Adrenal gland (tissue), 5 donors: ENCODE measurements at regions not wholly inside any gene's neighbourhood (a gene's known extent, or its start where the extent isn't known, plus 50 kb on each side); places are given as distances from the start of the nearest gene placed in this dataset.

ENCODE experiments used
- POLR2A ChIP-seq, 2 donors: fragments of 450-650 bp; IDR thresholded peaks; one replicate each; pipeline ENCODE4 v1.6.1; 2017; ENCODE audit warnings: antibody characterized with exemption in 2 of 2, mild to moderate bottlenecking in 2 of 2, moderate library complexity in 1 of 2
- TF ChIP-seq, protein P1 (sequence below), 6 experiments: fragments of 450-650 bp in 4 of 6; fragments of 200-600 bp in 2 of 6; sonication (generic) in 1 of 6; IDR thresholded peaks; 1 replicate in 5 of 6; 2 replicates in 1 of 6; pipeline versions ENCODE4 v1.5.1 to v1.8.0; 2016 to 2021; ENCODE audit warnings: antibody characterized with exemption in 6 of 6, mild to moderate bottlenecking in 2 of 6, moderate library complexity in 1 of 6
- donor health status: DM: no; HTN: no; CAD: no.

DNA sequence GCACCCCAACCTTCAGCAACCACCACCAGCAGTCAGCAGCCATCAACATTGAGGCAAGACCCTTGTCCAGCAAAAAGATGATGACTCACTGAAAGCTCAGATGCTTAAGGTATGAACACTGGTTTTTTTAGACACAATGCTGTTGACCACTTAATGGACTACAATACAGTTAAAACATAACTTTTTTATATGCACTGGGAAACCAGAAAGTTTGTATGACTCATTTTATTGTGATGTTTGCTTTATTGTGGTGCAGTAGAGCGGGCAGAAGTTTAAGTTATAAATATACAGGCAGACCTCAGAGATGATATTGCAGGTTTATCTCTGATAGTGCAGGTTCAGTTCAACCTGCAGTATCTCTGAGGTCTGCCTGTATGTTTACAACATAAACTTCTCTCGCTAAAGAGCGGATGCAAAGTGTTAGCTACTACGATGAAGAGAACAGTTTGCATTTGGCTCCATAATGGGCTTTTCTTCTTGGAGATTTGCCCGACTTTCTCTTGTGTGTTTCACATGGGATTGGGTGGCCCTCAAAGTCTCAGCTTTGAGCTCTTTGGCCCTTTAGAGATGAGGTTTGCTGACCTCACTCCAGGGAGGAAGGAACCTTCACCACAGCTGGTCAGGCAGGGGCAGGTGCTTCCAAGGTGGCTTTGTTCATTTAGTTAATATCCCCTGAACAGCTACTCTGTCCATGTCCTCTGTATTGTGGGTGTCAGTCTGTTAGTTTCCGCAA, 84.4 kb upstream of the SHH start:
- TF ChIP-seq, protein P1, sequence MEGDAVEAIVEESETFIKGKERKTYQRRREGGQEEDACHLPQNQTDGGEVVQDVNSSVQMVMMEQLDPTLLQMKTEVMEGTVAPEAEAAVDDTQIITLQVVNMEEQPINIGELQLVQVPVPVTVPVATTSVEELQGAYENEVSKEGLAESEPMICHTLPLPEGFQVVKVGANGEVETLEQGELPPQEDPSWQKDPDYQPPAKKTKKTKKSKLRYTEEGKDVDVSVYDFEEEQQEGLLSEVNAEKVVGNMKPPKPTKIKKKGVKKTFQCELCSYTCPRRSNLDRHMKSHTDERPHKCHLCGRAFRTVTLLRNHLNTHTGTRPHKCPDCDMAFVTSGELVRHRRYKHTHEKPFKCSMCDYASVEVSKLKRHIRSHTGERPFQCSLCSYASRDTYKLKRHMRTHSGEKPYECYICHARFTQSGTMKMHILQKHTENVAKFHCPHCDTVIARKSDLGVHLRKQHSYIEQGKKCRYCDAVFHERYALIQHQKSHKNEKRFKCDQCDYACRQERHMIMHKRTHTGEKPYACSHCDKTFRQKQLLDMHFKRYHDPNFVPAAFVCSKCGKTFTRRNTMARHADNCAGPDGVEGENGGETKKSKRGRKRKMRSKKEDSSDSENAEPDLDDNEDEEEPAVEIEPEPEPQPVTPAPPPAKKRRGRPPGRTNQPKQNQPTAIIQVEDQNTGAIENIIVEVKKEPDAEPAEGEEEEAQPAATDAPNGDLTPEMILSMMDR (IDR thresholded peaks at IDR 0.05), result no peak
- no peak for TF ChIP-seq POLR2A (IDR thresholded peaks at IDR 0.05)
